GM23248 (cell line): ENCODE measurements at regions not wholly inside any gene's neighbourhood (a gene's known extent, or its start where the extent isn't known, plus 50 kb on each side); places are given as distances from the start of the nearest gene placed in this dataset.

Experiments
- EZH2 ChIP-seq: fragments of 200-600 bp; sonication (generic); IDR thresholded peaks from 2 replicates; pipeline ENCODE4 v1.6.1; 2018; ENCODE audit warnings: antibody characterized with exemption, mild to moderate bottlenecking; ENCODE audit not compliant: insufficient read depth, poor library complexity, severe bottlenecking
- EZH2phosphoT487 ChIP-seq: fragments of 200-600 bp; sonication (generic); IDR thresholded peaks from 2 replicates; pipeline ENCODE4 v1.6.1; 2018; ENCODE audit warnings: antibody characterized with exemption, moderate library complexity, mild to moderate bottlenecking, low read depth; ENCODE audit not compliant: insufficient read depth

- TF ChIP-seq EZH2phosphoT487 (no peak), EZH2 (no peak)
These were observed 72.2 kb upstream of the MPHOSPH6 start for GRCh38 chr16:82242201-82242600.
